PC-9 (cell line): ENCODE measurements at regions not wholly inside any gene's neighbourhood (a gene's known extent, or its start where the extent isn't known, plus 50 kb on each side); places are given as distances from the start of the nearest gene placed in this dataset.

Source experiments
- BruUV-seq: library from RNA; stranded (reverse); fragments of 400-500 nt; replicated peaks from 2 replicates; lab custom pipeline; 2021; lab: Mats Ljungman, UMichigan
- CTCF ChIA-PET: fragments of 300-600 bp; sonication (Branson Sonifier 250); formaldehyde crosslinking; loops from one replicate; lab custom pipeline; 2022; ENCODE audit warnings: antibody characterized with exemption; lab: Charles Lee
- POLR2A ChIA-PET: fragments of 300-600 bp; sonication (Branson Sonifier 250); formaldehyde crosslinking; loops from one replicate; lab custom pipeline; 2022; ENCODE audit warnings: antibody characterized with exemption; ENCODE audit not compliant: unreplicated experiment; lab: Charles Lee
- DNase-seq, 2 experiments: peaks; one replicate each; pipeline versions ENCODE4 v3.0.0 to v3.0.0-alpha.2; 2015 to 2022; ENCODE audit warnings: mixed read lengths in 1 of 2
- H2AFZ ChIP-seq: fragments of 200-600 bp; sonication (generic); 2 replicates; pipeline ENCODE4 v1.8.1; 2017; ENCODE audit warnings: antibody characterized with exemption
- H3F3A ChIP-seq: fragments of 200-600 bp; sonication (generic); 2 replicates; pipeline ENCODE4 v1.8.1; 2017; ENCODE audit warnings: antibody characterized with exemption, mild to moderate bottlenecking, low read depth; ENCODE audit not compliant: insufficient read depth
- H3K27ac ChIP-seq: fragments of 200-600 bp; sonication (generic); 2 replicates; pipeline ENCODE4 v1.6.1; 2016; ENCODE audit warnings: mixed run types
- H3K27me3 ChIP-seq: fragments of 200-600 bp; sonication (generic); 2 replicates; pipeline ENCODE4 v1.6.1; 2016; ENCODE audit warnings: low read depth, mixed run types; ENCODE audit not compliant: insufficient read depth
- H3K36me3 ChIP-seq: fragments of 200-600 bp; sonication (generic); 2 replicates; pipeline ENCODE4 v1.6.1; 2016; ENCODE audit warnings: low read depth, mixed run types
- H3K4me1 ChIP-seq: fragments of 200-600 bp; sonication (generic); replicated peaks from 2 replicates; pipeline ENCODE4 v1.6.1; 2016; ENCODE audit warnings: mixed run types; ENCODE audit not compliant: insufficient read depth
- H3K4me2 ChIP-seq: fragments of 200-600 bp; sonication (generic); 2 replicates; pipeline ENCODE4 v1.6.1; 2017; ENCODE audit warnings: mixed run types
- H3K4me3 ChIP-seq: fragments of 200-600 bp; sonication (generic); 2 replicates; pipeline ENCODE4 v1.6.1; 2016; ENCODE audit warnings: mixed run types
- H3K79me2 ChIP-seq: fragments of 200-600 bp; sonication (generic); 2 replicates; pipeline ENCODE4 v1.6.1; 2017; ENCODE audit warnings: low read depth, mixed run types
- H3K9me2 ChIP-seq: fragments of 200-600 bp; sonication (generic); 2 replicates; pipeline ENCODE4 v1.8.1; 2017; ENCODE audit warnings: mild to moderate bottlenecking; ENCODE audit not compliant: insufficient read depth
- H3K9me3 ChIP-seq: fragments of 200-600 bp; sonication (generic); 2 replicates; pipeline ENCODE4 v1.8.1; 2016; ENCODE audit warnings: low read depth; ENCODE audit not compliant: insufficient read depth
- H4K20me1 ChIP-seq: fragments of 200-600 bp; sonication (generic); 2 replicates; pipeline ENCODE4 v1.8.1; 2017; ENCODE audit not compliant: insufficient read depth
- EZH2 ChIP-seq: fragments of 200-600 bp; sonication (generic); IDR thresholded peaks from 2 replicates; pipeline ENCODE4 v1.8.0; 2017; ENCODE audit warnings: antibody characterized with exemption, low read depth
- intact Hi-C: fragments of 100-400 bp; cut with micrococcal nuclease; formaldehyde crosslinking; loops from one replicate; pipeline ENCODE4 v1.10.0; 2022; ENCODE audit not compliant: unreplicated experiment
- TF ChIP-seq, protein P1 (sequence below): fragments of 200-600 bp; sonication (generic); conservative IDR thresholded peaks from 2 replicates; pipeline ENCODE4 v1.6.1; 2017; ENCODE audit warnings: mixed run types, antibody characterized with exemption, mild to moderate bottlenecking, moderate library complexity

- no peaks in the 10 kb centered on the region for H3F3A ChIP-seq
- no peak overlapping the region for H3K27ac ChIP-seq
- no peaks in the 10 kb centered on the region for H3K9me2 ChIP-seq
- ChIA-PET CTCF (no interaction called here), POLR2A (no interaction called here)
- H3K27me3 ChIP-seq: no peaks in the 10 kb centered on the region
- no peaks in the 10 kb centered on the region for H3K4me1 ChIP-seq
- H3K4me3 ChIP-seq: no peak overlapping the region
- H3K4me2 ChIP-seq: no peak overlapping the region
- no peaks in the 10 kb centered on the region for H4K20me1 ChIP-seq
- no peaks in the 10 kb centered on the region for H3K79me2 ChIP-seq
- H3K36me3 ChIP-seq: no peaks in the 10 kb centered on the region
- TF ChIP-seq, protein P1, sequence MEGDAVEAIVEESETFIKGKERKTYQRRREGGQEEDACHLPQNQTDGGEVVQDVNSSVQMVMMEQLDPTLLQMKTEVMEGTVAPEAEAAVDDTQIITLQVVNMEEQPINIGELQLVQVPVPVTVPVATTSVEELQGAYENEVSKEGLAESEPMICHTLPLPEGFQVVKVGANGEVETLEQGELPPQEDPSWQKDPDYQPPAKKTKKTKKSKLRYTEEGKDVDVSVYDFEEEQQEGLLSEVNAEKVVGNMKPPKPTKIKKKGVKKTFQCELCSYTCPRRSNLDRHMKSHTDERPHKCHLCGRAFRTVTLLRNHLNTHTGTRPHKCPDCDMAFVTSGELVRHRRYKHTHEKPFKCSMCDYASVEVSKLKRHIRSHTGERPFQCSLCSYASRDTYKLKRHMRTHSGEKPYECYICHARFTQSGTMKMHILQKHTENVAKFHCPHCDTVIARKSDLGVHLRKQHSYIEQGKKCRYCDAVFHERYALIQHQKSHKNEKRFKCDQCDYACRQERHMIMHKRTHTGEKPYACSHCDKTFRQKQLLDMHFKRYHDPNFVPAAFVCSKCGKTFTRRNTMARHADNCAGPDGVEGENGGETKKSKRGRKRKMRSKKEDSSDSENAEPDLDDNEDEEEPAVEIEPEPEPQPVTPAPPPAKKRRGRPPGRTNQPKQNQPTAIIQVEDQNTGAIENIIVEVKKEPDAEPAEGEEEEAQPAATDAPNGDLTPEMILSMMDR: no peak
- TF ChIP-seq EZH2: no peak
- no peak overlapping the region for H2AFZ ChIP-seq
- intact Hi-C loops: no loop called here
- no peak for DNase-seq
- no peaks in the 10 kb centered on the region for H3K9me3 ChIP-seq
- no TSS peak for BruUV-seq
Measured at GRCh38 chr3:181052256-181052655, 62.7 kb upstream of the DNAJC19 start.

DNA sequence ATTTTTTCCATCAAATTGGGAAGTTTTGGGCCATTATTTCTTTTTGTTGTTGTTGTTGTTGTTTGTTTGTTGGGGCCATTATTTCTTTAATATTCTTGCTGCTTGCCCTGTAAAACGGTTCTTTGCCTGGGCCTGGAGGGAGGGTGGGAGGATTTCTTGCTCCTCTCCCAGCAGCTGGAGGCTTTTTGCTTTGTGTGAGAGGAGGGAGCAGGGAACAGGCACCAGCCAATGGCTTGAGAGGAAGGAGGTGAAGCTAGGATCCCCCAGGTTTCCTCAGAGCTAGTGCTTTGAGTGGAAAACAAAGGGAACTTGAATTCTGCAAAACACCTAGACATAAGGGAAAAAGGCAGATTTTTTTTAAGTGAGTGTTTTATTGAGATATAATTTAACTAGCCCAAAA is 61.2 kb upstream of the DNAJC19 start:
- CTCF ChIA-PET: no interaction called here
- H2AFZ ChIP-seq: no peak overlapping the region

DNA sequence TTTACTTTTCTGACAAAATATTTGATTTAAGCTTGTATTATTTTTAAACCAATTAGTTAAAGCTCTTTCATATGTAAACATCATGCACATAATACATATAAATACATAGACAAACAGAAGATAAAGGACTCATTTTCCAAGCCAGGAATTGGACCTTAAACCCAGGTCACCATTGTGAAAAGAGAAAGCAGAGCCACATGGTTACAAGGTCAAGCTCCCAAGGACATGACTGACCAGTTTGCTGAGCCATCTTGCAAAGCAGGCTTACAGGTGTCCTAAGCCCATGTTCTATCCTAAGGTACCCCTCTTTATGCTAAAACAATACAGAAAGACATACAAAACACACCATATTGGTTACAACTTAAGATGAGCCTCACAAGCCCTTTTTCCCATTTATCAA is 50.5 kb upstream of the DNAJC19 start:
- H3K79me2 ChIP-seq: no peaks in the 10 kb centered on the region
- no peak overlapping the region for H3K4me2 ChIP-seq
- no peaks in the 10 kb centered on the region for H3K9me3 ChIP-seq
- H3K4me3 ChIP-seq: no peak overlapping the region
- CTCF ChIA-PET: no interaction called here
- no peaks in the 10 kb centered on the region for H3K4me1 ChIP-seq
- intact Hi-C loops: no loop called here
- no peak overlapping the region for H3K27ac ChIP-seq
- TF ChIP-seq EZH2: no peak
- TF ChIP-seq, protein P1: no peak
- H4K20me1 ChIP-seq: no peaks in the 10 kb centered on the region
- BruUV-seq: no TSS peak
- no peaks in the 10 kb centered on the region for H3K36me3 ChIP-seq
- DNase-seq: no peak
- no peaks in the 10 kb centered on the region for H3F3A ChIP-seq
- H2AFZ ChIP-seq: no peak overlapping the region
- H3K27me3 ChIP-seq: no peaks in the 10 kb centered on the region
- H3K9me2 ChIP-seq: no peaks in the 10 kb centered on the region; the same call in 1 of the 2 replicates
- POLR2A ChIA-PET: no interaction called here

More for the DNA sequence above, 61.2 kb upstream of the DNAJC19 start:
- Histone ChIP-seq H3K9me2 (no peaks in the 10 kb centered on the region), H3F3A (no peaks in the 10 kb centered on the region), H3K36me3 (no peaks in the 10 kb centered on the region), H3K27me3 (no peaks in the 10 kb centered on the region), H3K79me2 (no peaks in the 10 kb centered on the region), H3K9me3 (no peaks in the 10 kb centered on the region; the same call in 1 of the 2 replicates), H3K27ac (no peak overlapping the region), H3K4me2 (no peak overlapping the region), H3K4me3 (no peak overlapping the region), H4K20me1 (no peaks in the 10 kb centered on the region), H3K4me1 (no peaks in the 10 kb centered on the region)
- DNase-seq: no peak
- intact Hi-C loops: no loop called here
- BruUV-seq: no TSS peak
- TF ChIP-seq, protein P1: no peak
- no peak for TF ChIP-seq EZH2
- POLR2A ChIA-PET: no interaction called here
